ENCODE measurements at regions not wholly inside any gene's neighbourhood (a gene's known extent, or its start where the extent isn't known, plus 50 kb on each side); places are given as distances from the start of the nearest gene placed in this dataset.
"Not testable (repeated sequence)": the region's sequence is repeated elsewhere in the genome, so short reads cannot be mapped to it uniquely, and the experiment has no call there.

DNA sequence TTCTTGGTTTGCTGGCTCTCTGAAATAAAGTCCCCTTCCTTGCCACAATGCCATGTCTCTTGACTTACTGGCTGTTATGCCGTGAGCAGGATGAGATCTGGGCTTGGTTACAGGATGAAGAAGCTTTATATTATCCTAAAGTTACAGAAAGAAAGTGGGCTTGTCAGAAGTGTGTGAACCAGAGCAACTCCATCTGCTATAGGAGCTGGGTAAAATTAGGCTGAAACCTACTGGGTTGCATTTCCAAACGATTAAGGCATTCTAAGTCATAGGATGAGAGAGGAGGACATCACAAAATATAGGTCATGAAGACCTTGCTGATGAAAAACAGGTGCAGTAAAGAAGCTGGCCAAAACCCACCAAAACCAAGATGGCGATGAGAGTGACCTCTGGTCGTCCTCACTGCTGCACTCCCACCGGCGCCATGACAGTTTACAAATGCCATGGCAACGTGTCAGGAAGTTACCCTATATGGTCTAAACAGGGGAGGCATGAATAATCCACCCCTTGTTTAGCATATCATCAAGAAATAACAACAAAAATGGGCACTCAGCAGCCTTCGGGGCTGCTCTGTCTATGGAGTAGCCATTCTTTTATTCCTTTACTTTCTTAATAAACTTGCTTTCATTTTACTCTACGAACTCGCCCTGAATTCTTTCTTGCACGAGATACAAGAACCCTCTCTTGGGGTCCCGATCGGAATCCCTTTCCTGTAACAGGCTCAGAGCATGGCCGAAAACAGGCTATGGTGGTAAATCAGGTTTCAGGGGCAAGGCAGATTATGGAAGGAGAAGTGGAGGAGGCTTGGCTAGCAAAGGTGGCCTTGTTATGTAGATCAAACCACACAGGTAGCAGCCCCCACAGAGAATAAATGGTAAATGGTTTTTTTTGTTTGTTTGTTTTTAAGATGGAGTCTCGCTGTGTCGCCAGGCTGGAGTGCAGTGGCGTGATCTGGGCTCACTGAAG, 81.3 kb upstream of the C16orf82 start:
- CTCF ChIA-PET, result no interaction called here
- H3K4me3 Mint-ChIP-seq, result no peak overlapping the region
- no peak overlapping the region for H3K27ac Mint-ChIP-seq
- H3K27me3 Mint-ChIP-seq, result peaks cover 9% of the 10 kb centered on the region
- POLR2A ChIA-PET, result no interaction called here
- intact Hi-C loops (cut with micrococcal nuclease), result no loop called here
- H3K4me1 Mint-ChIP-seq (ENCODE audit: low read depth), result no peaks in the 10 kb centered on the region
- no peaks in the 10 kb centered on the region for H3K9me3 Mint-ChIP-seq
- H3K36me3 Mint-ChIP-seq, result no peaks in the 10 kb centered on the region
- no peak for DNase-seq

DNA sequence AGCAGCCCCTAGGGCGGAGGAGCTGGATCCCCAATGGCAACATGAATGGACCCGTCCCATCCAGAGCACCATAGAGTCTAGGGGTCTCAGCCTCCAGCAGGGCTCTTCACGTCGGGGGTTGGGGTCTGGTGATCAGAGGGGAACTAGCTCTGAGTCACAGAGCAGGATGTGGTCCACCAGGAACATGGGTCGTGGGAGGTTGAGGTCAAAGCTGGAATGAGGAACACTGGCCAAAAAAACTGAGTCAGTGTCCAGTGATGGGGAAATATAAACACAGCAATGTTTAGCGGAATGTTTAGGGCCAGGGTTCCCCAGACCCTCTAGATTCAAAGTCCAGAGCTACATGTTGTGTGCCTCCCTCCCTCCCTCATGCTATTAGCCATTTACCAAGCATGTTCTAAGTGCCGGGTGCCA, 79.1 kb upstream of the C16orf82 start:
- intact Hi-C loops (cut with micrococcal nuclease), result no loop called here
- CTCF ChIA-PET, result no interaction called here
- POLR2A ChIA-PET, result interaction anchor here (0.5 kb wide), 1 partner anchor 40 kb away, joined by 4 read pairs; no protein-coding TSS in a partner anchor
- H3K4me1 Mint-ChIP-seq (ENCODE audit: low read depth), result no peaks in the 10 kb centered on the region
- no peaks in the 10 kb centered on the region for H3K9me3 Mint-ChIP-seq
- H3K4me3 Mint-ChIP-seq, result no peak overlapping the region
- DNase-seq, result no peak
- H3K27me3 Mint-ChIP-seq, result peaks cover 13% of the 10 kb centered on the region
- H3K36me3 Mint-ChIP-seq, result no peaks in the 10 kb centered on the region
- no peak overlapping the region for H3K27ac Mint-ChIP-seq

DNA sequence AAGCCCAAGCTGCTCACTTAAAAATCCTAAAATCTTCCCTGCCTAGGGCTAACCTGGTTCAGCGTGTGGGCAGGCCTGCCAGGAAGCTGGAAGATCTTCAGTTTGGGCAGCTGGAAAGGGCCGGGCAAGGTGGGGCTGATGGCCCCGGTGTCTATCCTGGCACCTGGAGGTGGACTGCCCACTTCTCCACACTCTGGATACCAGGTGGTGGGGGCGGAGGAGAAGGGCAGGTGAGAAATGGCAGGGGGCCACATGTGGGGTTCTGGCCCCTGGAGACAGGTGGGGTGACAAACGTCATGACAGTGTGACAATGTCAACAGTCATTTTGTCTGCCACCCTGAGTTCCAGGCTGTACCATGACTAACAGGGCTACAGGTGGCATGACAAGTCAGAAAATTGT, 78.5 kb upstream of the C16orf82 start:
- ChIA-PET CTCF (no interaction called here), POLR2A (no interaction called here)
- H3K9me3 Mint-ChIP-seq, result no peaks in the 10 kb centered on the region
- DNase-seq, result no peak
- H3K4me1 Mint-ChIP-seq (ENCODE audit: low read depth), result no peaks in the 10 kb centered on the region
- no peak overlapping the region for H3K27ac Mint-ChIP-seq
- H3K36me3 Mint-ChIP-seq, result no peaks in the 10 kb centered on the region
- no peak overlapping the region for H3K4me3 Mint-ChIP-seq
- intact Hi-C loops (cut with micrococcal nuclease), result no loop called here
- H3K27me3 Mint-ChIP-seq, result peaks cover 12% of the 10 kb centered on the region

DNA sequence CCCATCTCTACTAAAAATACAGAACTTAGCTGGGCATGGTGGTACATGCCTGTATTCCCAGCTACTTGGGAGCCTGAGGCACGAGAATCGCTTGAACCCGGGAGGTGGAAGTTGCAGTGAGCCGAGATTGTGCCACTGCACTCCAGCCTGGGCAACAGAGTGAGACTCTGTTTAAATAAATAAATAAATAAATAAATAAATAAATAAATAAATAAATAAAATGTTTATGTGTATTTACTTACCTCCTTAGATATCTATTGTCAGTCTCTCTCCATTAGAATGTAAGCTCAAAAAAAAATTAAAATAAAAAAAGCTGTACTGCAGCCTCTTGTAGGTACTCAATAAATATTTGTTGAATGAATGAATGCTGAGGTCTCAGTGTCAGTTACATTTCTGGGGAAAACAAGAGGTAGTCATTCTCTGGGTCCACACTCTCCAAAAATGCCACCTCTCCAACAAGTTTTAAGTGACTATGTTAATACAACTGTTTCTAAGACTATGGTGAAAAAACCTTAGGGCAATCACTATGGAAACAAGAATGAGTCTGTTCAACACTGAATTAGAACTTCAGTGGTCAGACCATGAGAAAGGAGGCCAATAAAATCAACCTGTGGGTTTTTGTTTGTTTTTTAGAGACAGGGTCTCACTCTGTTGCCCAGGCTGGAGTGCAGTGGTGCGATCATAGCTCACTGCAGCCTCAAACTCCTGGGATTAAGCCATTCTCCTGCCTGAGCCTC, 76.2 kb upstream of the C16orf82 start:
- H3K9me3 Mint-ChIP-seq; H3K4me1 Mint-ChIP-seq (ENCODE audit: low read depth); intact Hi-C loops (cut with micrococcal nuclease); CTCF ChIA-PET; H3K36me3 Mint-ChIP-seq; POLR2A ChIA-PET; DNase-seq; H3K27ac Mint-ChIP-seq; H3K4me3 Mint-ChIP-seq: not testable (repeated sequence)
- peaks cover 16% of the 10 kb centered on the region for H3K27me3 Mint-ChIP-seq

DNA sequence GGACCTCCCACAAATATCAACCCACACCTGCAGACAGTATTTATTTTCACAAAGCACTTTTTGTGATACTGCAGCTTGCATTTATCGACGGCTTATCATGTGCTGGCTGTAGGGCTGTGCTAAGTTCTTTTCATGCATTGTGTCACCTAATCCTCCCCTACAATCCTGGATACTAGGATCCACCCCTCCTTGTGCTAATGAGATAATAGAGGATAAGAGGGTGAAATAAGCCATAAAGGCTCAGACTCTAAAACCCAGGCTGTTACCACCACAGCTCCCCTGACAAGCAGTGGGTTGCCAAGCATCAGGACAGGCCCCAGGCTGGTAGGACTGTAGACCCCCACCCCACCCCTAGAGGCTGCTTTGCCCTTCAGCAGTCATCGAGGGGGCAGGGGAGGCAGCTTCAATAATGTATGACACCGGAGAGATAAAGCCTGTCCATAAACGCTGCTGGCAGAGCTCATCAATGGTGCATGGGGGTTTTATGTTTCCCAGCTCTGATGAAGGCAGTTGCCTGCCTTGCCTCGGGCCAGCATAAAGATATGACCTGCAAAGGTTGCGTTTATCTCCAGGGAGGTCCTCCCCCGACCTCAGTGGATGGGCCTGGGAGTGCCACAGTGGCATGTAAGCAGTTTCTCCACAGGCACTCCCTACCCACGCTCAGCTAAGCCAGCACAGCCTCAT, 73.9 kb upstream of the C16orf82 start:
- no peak for DNase-seq
- Mint-ChIP-seq H3K4me3 (no peak overlapping the region), H3K27ac (no peak overlapping the region), H3K27me3 (peaks cover 27% of the 10 kb centered on the region), H3K4me1 (ENCODE audit: low read depth) (no peaks in the 10 kb centered on the region), H3K9me3 (peaks cover 7% of the 10 kb centered on the region), H3K36me3 (no peaks in the 10 kb centered on the region)
- ChIA-PET POLR2A (interaction anchor here (0.6 kb wide), 1 partner anchor 13 kb away, joined by 3 read pairs; no protein-coding TSS in a partner anchor), CTCF (no interaction called here)
- intact Hi-C loops (cut with micrococcal nuclease), result no loop called here

DNA sequence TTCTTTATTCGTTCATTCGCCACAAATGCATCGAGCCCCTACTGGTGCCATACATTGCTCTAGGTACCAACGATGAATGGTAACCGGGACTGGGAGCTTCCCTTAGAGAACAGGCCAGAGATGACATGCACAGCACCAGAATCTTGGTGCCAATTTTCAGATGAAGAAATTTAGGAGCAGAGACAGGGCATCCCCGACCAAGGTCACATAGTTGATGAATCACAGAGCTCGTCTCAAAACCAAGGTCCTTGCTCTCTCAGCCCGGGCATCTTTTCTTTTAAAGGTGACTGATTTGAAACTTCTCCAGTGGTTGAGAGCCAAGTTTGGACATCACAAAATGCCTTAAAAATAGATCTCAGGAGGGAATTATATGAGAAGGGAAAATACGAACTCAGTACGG, 73.2 kb upstream of the C16orf82 start:
- DNase-seq, result no peak
- H3K36me3 Mint-ChIP-seq, result no peaks in the 10 kb centered on the region
- no peaks in the 10 kb centered on the region for H3K4me1 Mint-ChIP-seq (ENCODE audit: low read depth)
- peaks cover 7% of the 10 kb centered on the region for H3K9me3 Mint-ChIP-seq
- intact Hi-C loops (cut with micrococcal nuclease), result no loop called here
- peaks cover 28% of the 10 kb centered on the region for H3K27me3 Mint-ChIP-seq
- CTCF ChIA-PET, result no interaction called here
- H3K27ac Mint-ChIP-seq, result no peak overlapping the region
- POLR2A ChIA-PET, result interaction anchor here (0.6 kb wide), 1 partner anchor 14 kb away, joined by 3 read pairs; no protein-coding TSS in a partner anchor
- no peak overlapping the region for H3K4me3 Mint-ChIP-seq

DNA sequence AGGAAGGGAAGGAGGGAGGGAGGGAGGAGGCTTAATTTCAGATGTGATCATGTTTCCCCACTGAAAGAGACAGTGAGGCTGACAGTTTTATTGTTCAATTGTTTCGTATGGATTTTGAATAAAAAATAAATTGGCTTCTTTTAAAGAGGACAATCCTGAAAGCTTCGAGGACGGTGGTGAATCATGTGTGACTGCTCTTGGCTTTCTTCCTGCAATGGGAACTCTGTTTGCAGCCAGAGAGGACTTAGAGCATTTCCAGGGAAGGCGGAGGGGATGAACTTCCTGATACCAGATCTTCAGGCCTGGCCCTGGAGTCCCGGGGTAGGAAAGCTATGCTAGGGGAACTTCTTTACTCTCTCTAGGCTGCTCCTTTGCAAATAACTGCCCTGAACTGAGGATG, 72.8 kb upstream of the C16orf82 start:
- ChIA-PET POLR2A (no interaction called here), CTCF (no interaction called here)

DNA sequence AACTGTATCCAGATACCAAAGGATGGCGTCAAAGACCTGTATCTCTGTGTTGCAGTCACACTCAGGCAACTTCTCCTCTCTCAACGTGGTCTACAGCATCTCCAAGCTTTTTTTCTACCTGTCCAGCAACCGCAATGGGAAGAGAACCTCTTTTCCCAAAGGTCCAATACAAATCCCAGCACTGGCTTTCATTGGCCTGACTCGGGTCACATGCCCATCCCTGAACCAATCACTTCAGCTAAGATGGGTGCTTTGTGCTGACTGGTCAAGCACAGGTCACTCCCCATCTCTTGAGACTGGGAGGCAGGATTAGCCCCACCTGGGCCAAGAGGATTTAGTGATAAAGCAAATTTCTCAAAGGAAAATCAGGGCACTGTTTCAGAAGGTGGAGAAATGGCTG, 71.2 kb upstream of the C16orf82 start:
- H3K9me3 Mint-ChIP-seq, result peaks cover 7% of the 10 kb centered on the region
- no peak for DNase-seq
- H3K4me3 Mint-ChIP-seq, result no peak overlapping the region
- no peak overlapping the region for H3K27ac Mint-ChIP-seq
- POLR2A ChIA-PET, result no interaction called here
- peaks cover 29% of the 10 kb centered on the region for H3K27me3 Mint-ChIP-seq
- no peaks in the 10 kb centered on the region for H3K36me3 Mint-ChIP-seq
- intact Hi-C loops (cut with micrococcal nuclease), result no loop called here
- no peaks in the 10 kb centered on the region for H3K4me1 Mint-ChIP-seq (ENCODE audit: low read depth)
- CTCF ChIA-PET, result no interaction called here

More for the DNA sequence above, 72.8 kb upstream of the C16orf82 start:
- Mint-ChIP-seq H3K4me3 (no peak overlapping the region), H3K27me3 (peaks cover 29% of the 10 kb centered on the region), H3K36me3 (no peaks in the 10 kb centered on the region), H3K27ac (no peak overlapping the region), H3K9me3 (peaks cover 7% of the 10 kb centered on the region), H3K4me1 (ENCODE audit: low read depth) (no peaks in the 10 kb centered on the region)
- no peak for DNase-seq
- intact Hi-C loops (cut with micrococcal nuclease), result no loop called here

DNA sequence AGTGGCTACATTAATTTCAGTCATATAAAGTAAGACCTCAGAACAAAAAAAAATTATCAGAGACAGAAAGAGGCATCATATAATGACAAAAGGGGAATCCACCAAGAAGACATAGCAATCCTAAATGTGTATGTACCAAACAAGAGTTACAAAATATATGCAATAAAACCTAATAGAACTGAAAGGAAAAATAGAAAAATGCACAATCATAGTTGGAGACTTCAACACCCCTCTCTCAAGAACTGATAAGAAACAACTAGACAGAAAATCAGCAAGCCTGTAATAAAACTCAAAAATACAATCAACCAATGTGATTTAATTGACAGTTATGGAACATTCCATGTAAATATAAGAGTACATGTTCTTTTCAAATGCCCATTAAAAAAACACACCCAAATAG, 61.3 kb upstream of the C16orf82 start:
- H3K27me3 Mint-ChIP-seq, result peaks cover 24% of the 10 kb centered on the region
- intact Hi-C loops (cut with micrococcal nuclease), result no loop called here
- POLR2A ChIA-PET, result no interaction called here
- H3K4me1 Mint-ChIP-seq (ENCODE audit: low read depth), result no peaks in the 10 kb centered on the region
- H3K27ac Mint-ChIP-seq, result no peak overlapping the region
- CTCF ChIA-PET, result no interaction called here
- H3K4me3 Mint-ChIP-seq, result no peak overlapping the region
- no peak for DNase-seq
- H3K36me3 Mint-ChIP-seq, result no peaks in the 10 kb centered on the region
- peaks cover 2% of the 10 kb centered on the region for H3K9me3 Mint-ChIP-seq

Data from activated CD4-positive, alpha-beta memory T cell treated with anti-CD3 and anti-CD28 coated beads for 36 hours (primary cell).